ENCODE measurements at regions not wholly inside any gene's neighbourhood (a gene's known extent, or its start where the extent isn't known, plus 50 kb on each side); places are given as distances from the start of the nearest gene placed in this dataset.
A peak's percentile ranks its signal among the peaks of the same experiment; 100 is the strongest.

GRCh38 chr2:136062066-136062837 lies 55.7 kb downstream of the CXCR4 start:
- no peak for DNase-seq
- Mint-ChIP-seq H3K27ac (peak overlapping the region in 2 of 7 donors; percentile 38 to 61), H3K4me1 (peaks cover 36 to 77% (median 50%) of the 10 kb centered on the region in 4 donors), H3K4me3 (no peak overlapping the region), H3K27me3 (no peaks in the 10 kb centered on the region), H3K9me3 (no peaks in the 10 kb centered on the region), H3K36me3 (peaks cover 0 to 5% of the 10 kb centered on the region in 2 donors)
- POLR2A ChIA-PET (ENCODE audit: partially characterized antibody), result interaction anchor here (1.5 to 1.9 kb wide), 2 partner anchors 9 to 10 kb away, joined by 3 to 6 read pairs; no protein-coding TSS in a partner anchor
- no peak overlapping the region for H3K27ac ChIP-seq (ENCODE audit: low read depth, low read length)
- H3K9me3 ChIP-seq (ENCODE audit: control insufficient read depth in 1 of 2, low read length in 2 of 2), result no peaks in the 10 kb centered on the region
- H3K4me3 ChIP-seq (ENCODE audit: low read length in 2 of 2), result no peak overlapping the region
- CTCF ChIA-PET (ENCODE audit: partially characterized antibody), result interaction anchor here (0.6 kb wide), 1 partner anchor 231 kb away, joined by 4 read pairs; no protein-coding TSS in a partner anchor
- H3K27me3 ChIP-seq (ENCODE audit: insufficient read depth, low read length), result no peaks in the 10 kb centered on the region
- no peaks in the 10 kb centered on the region for H3K36me3 ChIP-seq (ENCODE audit: insufficient read depth, low read length)
- intact Hi-C loops (cut with micrococcal nuclease), result no loop called here
- H3K4me1 ChIP-seq (ENCODE audit: insufficient read depth, low read length), result peaks cover 41% of the 10 kb centered on the region

DNA sequence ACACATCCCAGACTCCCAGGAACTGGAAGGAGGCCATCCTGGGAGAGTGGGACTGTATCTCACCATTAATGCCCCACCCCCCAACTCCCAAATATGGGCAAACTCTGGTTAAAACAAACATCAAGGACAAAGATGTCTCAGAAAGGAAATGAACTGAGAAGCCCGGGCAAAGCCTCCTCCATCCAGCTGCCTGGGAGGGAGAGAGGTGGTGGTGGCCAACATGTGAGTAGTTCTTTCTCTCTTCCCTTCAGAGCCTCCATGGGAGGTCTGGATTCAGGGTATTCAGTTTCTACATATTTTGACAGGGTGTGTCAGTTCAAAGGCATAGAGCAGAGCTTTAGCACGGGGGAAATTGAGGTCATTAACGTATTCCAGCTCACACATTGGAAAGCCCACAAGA lies 57.5 kb downstream of the CXCR4 start:
- peaks cover 40 to 77% (median 57%) of the 10 kb centered on the region in 4 donors for H3K4me1 Mint-ChIP-seq
- no peak overlapping the region for H3K4me3 Mint-ChIP-seq
- Histone ChIP-seq H3K4me3 (ENCODE audit: low read length in 2 of 2) (no peak overlapping the region), H3K9me3 (ENCODE audit: control insufficient read depth in 1 of 2, low read length in 2 of 2) (no peaks in the 10 kb centered on the region), H3K4me1 (ENCODE audit: insufficient read depth, low read length) (peaks cover 52% of the 10 kb centered on the region), H3K27ac (ENCODE audit: low read depth, low read length) (no peak overlapping the region), H3K27me3 (ENCODE audit: insufficient read depth, low read length) (no peaks in the 10 kb centered on the region), H3K36me3 (ENCODE audit: insufficient read depth, low read length) (no peaks in the 10 kb centered on the region)
- intact Hi-C loops (cut with micrococcal nuclease), result no loop called here
- ChIA-PET CTCF (ENCODE audit: partially characterized antibody) (interaction anchor here (1.3 kb wide), 1 partner anchor 33 kb away, joined by 4 read pairs; no protein-coding TSS in a partner anchor), POLR2A (ENCODE audit: partially characterized antibody) (no interaction called here)
- no peak for DNase-seq
- peak overlapping the region in 1 of 7 donors; percentile 37 for H3K27ac Mint-ChIP-seq
- H3K27me3 Mint-ChIP-seq, result no peaks in the 10 kb centered on the region
- peaks cover 0 to 5% of the 10 kb centered on the region in 2 donors for H3K36me3 Mint-ChIP-seq
- peaks cover 0 to 2% (median 0%) of the 10 kb centered on the region in 8 donors for H3K9me3 Mint-ChIP-seq

GRCh38 chr2:136059036-136059472 lies 58.9 kb downstream of the CXCR4 start:
- Histone ChIP-seq H3K27me3 (ENCODE audit: insufficient read depth, low read length) (no peaks in the 10 kb centered on the region), H3K4me3 (ENCODE audit: low read length in 2 of 2) (no peak overlapping the region), H3K4me1 (ENCODE audit: insufficient read depth, low read length) (peaks cover 53% of the 10 kb centered on the region), H3K9me3 (ENCODE audit: control insufficient read depth in 1 of 2, low read length in 2 of 2) (no peaks in the 10 kb centered on the region), H3K36me3 (ENCODE audit: insufficient read depth, low read length) (no peaks in the 10 kb centered on the region), H3K27ac (ENCODE audit: low read depth, low read length) (no peak overlapping the region)
- peaks cover 0 to 5% of the 10 kb centered on the region in 2 donors for H3K36me3 Mint-ChIP-seq
- CTCF ChIA-PET (ENCODE audit: partially characterized antibody), result interaction anchor here (0.8 to 1.5 kb wide), 5 partner anchors 9 to 325 kb away, joined by 3 to 4 read pairs (median 3); no protein-coding TSS in a partner anchor
- H3K4me3 Mint-ChIP-seq, result peak overlapping the region in 1 of 8 donors; percentile 31
- H3K27ac Mint-ChIP-seq, result peak overlapping the region in 4 of 7 donors; percentile 9 to 82 (median 46)
- H3K4me1 Mint-ChIP-seq, result peaks cover 42 to 78% (median 56%) of the 10 kb centered on the region in 4 donors
- no peak for DNase-seq
- H3K27me3 Mint-ChIP-seq, result no peaks in the 10 kb centered on the region
- H3K9me3 Mint-ChIP-seq, result peaks cover 0 to 2% (median 0%) of the 10 kb centered on the region in 8 donors
- POLR2A ChIA-PET (ENCODE audit: partially characterized antibody), result interaction anchor here (1.3 to 2.2 kb wide), 3 partner anchors 54 to 73 kb away, joined by 3 to 7 read pairs (median 3); no protein-coding TSS in a partner anchor
- intact Hi-C loops (cut with micrococcal nuclease), result no loop called here

- H3K4me1 Mint-ChIP-seq, result peaks cover 45 to 77% (median 54%) of the 10 kb centered on the region in 4 donors
- Histone ChIP-seq H3K27me3 (ENCODE audit: insufficient read depth, low read length) (no peaks in the 10 kb centered on the region), H3K9me3 (ENCODE audit: control insufficient read depth in 1 of 2, low read length in 2 of 2) (no peaks in the 10 kb centered on the region), H3K27ac (ENCODE audit: low read depth, low read length) (no peak overlapping the region), H3K36me3 (ENCODE audit: insufficient read depth, low read length) (no peaks in the 10 kb centered on the region), H3K4me1 (ENCODE audit: insufficient read depth, low read length) (peaks cover 60% of the 10 kb centered on the region), H3K4me3 (ENCODE audit: low read length in 2 of 2) (no peak overlapping the region)
- POLR2A ChIA-PET (ENCODE audit: partially characterized antibody), result interaction anchor here (1.1 to 2.2 kb wide), 5 partner anchors 9 to 269 kb away, joined by 3 to 7 read pairs (median 3); no protein-coding TSS in a partner anchor
- no peaks in the 10 kb centered on the region for H3K27me3 Mint-ChIP-seq
- H3K36me3 Mint-ChIP-seq, result peaks cover 0 to 5% of the 10 kb centered on the region in 2 donors
- peak overlapping the region in 4 of 8 donors; percentile 11 to 47 (median 29) for H3K4me3 Mint-ChIP-seq
- CTCF ChIA-PET (ENCODE audit: partially characterized antibody), result interaction anchor here (1.3 to 2.1 kb wide), 3 partner anchors 9 to 326 kb away, joined by 3 to 7 read pairs (median 3); no protein-coding TSS in a partner anchor
- intact Hi-C loops (cut with micrococcal nuclease), result no loop called here
- H3K9me3 Mint-ChIP-seq, result peaks cover 0 to 2% (median 0%) of the 10 kb centered on the region in 8 donors
- DNase-seq, result no peak
- H3K27ac Mint-ChIP-seq, result peak overlapping the region in 5 of 7 donors; percentile 25 to 60 (median 42)
Measured at GRCh38 chr2:136058262-136058661, 59.7 kb downstream of the CXCR4 start.

GRCh38 chr2:136057802-136058140 lies 60.2 kb downstream of the CXCR4 start:
- CTCF ChIA-PET (ENCODE audit: partially characterized antibody), result interaction anchor here (1.3 to 2.1 kb wide), 2 partner anchors 9 to 326 kb away, joined by 3 to 7 read pairs; no protein-coding TSS in a partner anchor
- intact Hi-C loops (cut with micrococcal nuclease), result loop anchor here (2.0 kb wide), 2 partner anchors 59 to 73 kb away; partner anchors contain the start of gene DARS1
- no peaks in the 10 kb centered on the region for H3K36me3 ChIP-seq (ENCODE audit: insufficient read depth, low read length)
- POLR2A ChIA-PET (ENCODE audit: partially characterized antibody), result interaction anchor here (1.0 to 2.4 kb wide), 7 partner anchors 10 to 270 kb away, joined by 3 to 8 read pairs (median 4); partner anchors contain the start of gene CXCR4
- H3K27me3 ChIP-seq (ENCODE audit: insufficient read depth, low read length), result no peaks in the 10 kb centered on the region
- H3K9me3 Mint-ChIP-seq, result peaks cover 0 to 2% (median 0%) of the 10 kb centered on the region in 8 donors
- DNase-seq, result no peak
- peaks cover 0 to 5% of the 10 kb centered on the region in 2 donors for H3K36me3 Mint-ChIP-seq
- peak overlapping the region; percentile 42 for H3K27ac ChIP-seq (ENCODE audit: low read depth, low read length)
- no peaks in the 10 kb centered on the region for H3K9me3 ChIP-seq (ENCODE audit: control insufficient read depth in 1 of 2, low read length in 2 of 2)
- no peak overlapping the region for H3K4me3 ChIP-seq (ENCODE audit: low read length in 2 of 2)
- no peaks in the 10 kb centered on the region for H3K27me3 Mint-ChIP-seq
- peaks cover 47 to 79% (median 56%) of the 10 kb centered on the region in 4 donors for H3K4me1 Mint-ChIP-seq
- H3K4me1 ChIP-seq (ENCODE audit: insufficient read depth, low read length), result peaks cover 65% of the 10 kb centered on the region
- peak overlapping the region; percentile 59 to 92 (median 90) for H3K27ac Mint-ChIP-seq
- peak overlapping the region in 6 of 8 donors; percentile 13 to 73 (median 65) for H3K4me3 Mint-ChIP-seq

DNA sequence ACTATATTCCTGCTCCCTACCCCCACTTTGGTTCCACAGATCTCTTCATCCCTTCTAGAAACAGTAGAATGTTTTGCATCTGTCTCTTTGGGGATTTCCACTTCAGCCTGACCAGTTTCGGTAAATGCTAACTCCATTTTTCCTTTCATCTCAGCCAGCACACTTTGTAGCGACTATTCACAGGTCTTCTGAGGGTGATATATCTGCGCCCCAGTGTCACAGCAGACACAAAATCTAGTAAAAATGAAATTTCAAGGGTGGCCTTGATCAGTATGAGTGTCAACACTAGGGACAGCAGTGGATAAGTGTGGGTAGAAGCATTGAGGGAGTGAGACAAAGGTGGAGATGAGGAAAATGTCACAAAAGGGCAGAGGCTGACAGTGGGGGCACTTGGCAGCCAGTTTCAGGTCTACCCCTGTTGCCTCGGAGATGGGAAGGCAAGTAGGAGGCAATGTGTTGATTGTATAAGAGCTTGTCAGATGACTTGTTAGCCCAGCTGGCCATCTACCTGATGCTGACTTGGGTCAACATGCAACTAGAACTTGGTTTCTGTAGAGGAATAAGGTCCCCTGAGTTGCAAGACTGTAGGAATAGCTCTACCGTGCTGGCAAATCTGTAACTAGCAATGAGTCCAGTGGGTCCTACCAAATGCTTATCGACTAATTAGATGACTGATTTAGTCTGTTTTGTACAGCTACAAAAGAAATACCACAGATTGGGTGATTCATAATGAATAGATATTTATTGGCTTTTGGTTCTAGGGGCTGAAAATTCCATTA lies 60.7 kb downstream of the CXCR4 start:
- Mint-ChIP-seq H3K9me3 (peaks cover 0 to 2% (median 0%) of the 10 kb centered on the region in 8 donors), H3K36me3 (peaks cover 0 to 4% of the 10 kb centered on the region in 2 donors), H3K27me3 (no peaks in the 10 kb centered on the region), H3K4me3 (peak overlapping the region in 7 of 8 donors; percentile 60 to 73 (median 69)), H3K4me1 (peaks cover 51 to 80% (median 61%) of the 10 kb centered on the region in 4 donors), H3K27ac (peak overlapping the region; percentile 59 to 92 (median 90))
- H3K4me1 ChIP-seq (ENCODE audit: insufficient read depth, low read length), result peaks cover 71% of the 10 kb centered on the region
- H3K9me3 ChIP-seq (ENCODE audit: control insufficient read depth in 1 of 2, low read length in 2 of 2), result no peaks in the 10 kb centered on the region
- no peaks in the 10 kb centered on the region for H3K36me3 ChIP-seq (ENCODE audit: insufficient read depth, low read length)
- H3K27ac ChIP-seq (ENCODE audit: low read depth, low read length), result peak overlapping the region; percentile 42
- CTCF ChIA-PET (ENCODE audit: partially characterized antibody), result interaction anchor here (0.9 to 2.1 kb wide), 4 partner anchors 8 to 74 kb away, joined by 3 to 7 read pairs (median 3); no protein-coding TSS in a partner anchor
- no peaks in the 10 kb centered on the region for H3K27me3 ChIP-seq (ENCODE audit: insufficient read depth, low read length)
- intact Hi-C loops (cut with micrococcal nuclease), result loop anchor here (2.0 kb wide), 2 partner anchors 60 to 72 kb away; partner anchors contain the start of gene DARS1
- peak overlapping the region in 1 of 2 donors; percentile 6 for H3K4me3 ChIP-seq (ENCODE audit: low read length in 2 of 2)
- DNase-seq, result peak; percentile 17 to 52 (median 37)
- POLR2A ChIA-PET (ENCODE audit: partially characterized antibody), result interaction anchor here (1.0 to 2.4 kb wide), 11 partner anchors 10 to 270 kb away, joined by 3 to 8 read pairs (median 4); partner anchors contain the start of genes CXCR4 and MCM6
